ENCODE measurements at regions not wholly inside any gene's neighbourhood (a gene's known extent, or its start where the extent isn't known, plus 50 kb on each side); places are given as distances from the start of the nearest gene placed in this dataset.
"Not testable (repeated sequence)": the region's sequence is repeated elsewhere in the genome, so short reads cannot be mapped to it uniquely, and the experiment has no call there.

- WGBS, 2 donors: 65 to 71% methylated on average over 22 to 37 of the region's 54 CpGs
- ATAC-seq (ENCODE audit: insufficient read depth, low FRiP score); H3K27ac ChIP-seq (ENCODE audit: low read depth in 1 of 2, low read length in 1 of 2); H3K27me3 ChIP-seq (ENCODE audit: control insufficient read depth in 3 of 3, insufficient read depth in 3 of 3, low read length in 2 of 3); H3K9ac ChIP-seq (ENCODE audit: insufficient read depth in 1 of 2, low read length in 2 of 2); H3K4me1 ChIP-seq (ENCODE audit: control insufficient read depth in 5 of 5, insufficient read depth in 5 of 5, low read length in 5 of 5); H3K9me3 ChIP-seq (ENCODE audit: control insufficient read depth in 4 of 4, insufficient read depth in 3 of 4, low read length in 3 of 4); DNase-seq; H3K4me3 ChIP-seq; H3K36me3 ChIP-seq (ENCODE audit: control insufficient read depth in 4 of 4, insufficient read depth in 4 of 4, low read length in 4 of 4): not testable (repeated sequence)
Measured at GRCh38 chr22:10526079-10526478, 5001.9 kb upstream of the OR11H1 start.

DNA sequence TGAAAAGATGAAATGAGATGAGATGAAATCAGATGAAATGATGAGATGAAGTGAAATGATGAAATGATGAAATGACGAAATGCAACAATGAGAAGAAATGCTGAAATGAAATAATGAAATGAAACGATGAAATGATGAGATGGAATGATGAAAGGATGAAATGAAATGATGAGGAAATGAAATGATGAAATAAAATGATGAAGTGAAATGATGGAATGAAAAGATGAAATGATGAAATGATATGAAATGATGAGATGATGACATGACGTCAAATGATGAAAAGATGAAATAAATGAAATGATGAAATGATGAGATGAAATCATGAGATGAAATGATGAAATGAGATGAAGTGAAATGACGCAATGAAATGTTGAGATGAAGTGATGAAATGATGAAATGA, 4996.9 kb upstream of the OR11H1 start:
- WGBS, 2 donors: 20 to 30% methylated on average over 1 to 2 of the region's 4 CpGs
- H3K27me3 ChIP-seq (ENCODE audit: control insufficient read depth in 3 of 3, insufficient read depth in 3 of 3, low read length in 2 of 3); ATAC-seq (ENCODE audit: insufficient read depth, low FRiP score); H3K36me3 ChIP-seq (ENCODE audit: control insufficient read depth in 4 of 4, insufficient read depth in 4 of 4, low read length in 4 of 4); H3K9ac ChIP-seq (ENCODE audit: insufficient read depth in 1 of 2, low read length in 2 of 2); H3K9me3 ChIP-seq (ENCODE audit: control insufficient read depth in 4 of 4, insufficient read depth in 3 of 4, low read length in 3 of 4); DNase-seq; H3K27ac ChIP-seq (ENCODE audit: low read depth in 1 of 2, low read length in 1 of 2); H3K4me3 ChIP-seq; H3K4me1 ChIP-seq (ENCODE audit: control insufficient read depth in 5 of 5, insufficient read depth in 5 of 5, low read length in 5 of 5): not testable (repeated sequence)

GRCh38 chr22:10572531-10572930, 4955.5 kb upstream of the OR11H1 start:
- not testable (repeated sequence) for DNase-seq; H3K36me3 ChIP-seq (ENCODE audit: control insufficient read depth in 4 of 4, insufficient read depth in 4 of 4, low read length in 4 of 4); H3K27ac ChIP-seq (ENCODE audit: low read depth in 1 of 2, low read length in 1 of 2); H3K27me3 ChIP-seq (ENCODE audit: control insufficient read depth in 3 of 3, insufficient read depth in 3 of 3, low read length in 2 of 3); H3K4me1 ChIP-seq (ENCODE audit: control insufficient read depth in 5 of 5, insufficient read depth in 5 of 5, low read length in 5 of 5); H3K9me3 ChIP-seq (ENCODE audit: control insufficient read depth in 4 of 4, insufficient read depth in 3 of 4, low read length in 3 of 4); H3K9ac ChIP-seq (ENCODE audit: insufficient read depth in 1 of 2, low read length in 2 of 2); H3K4me3 ChIP-seq; ATAC-seq (ENCODE audit: insufficient read depth, low FRiP score)
- 69 to 71% methylated on average over 10 to 42 of the region's 42 CpGs for WGBS, 2 donors

DNA sequence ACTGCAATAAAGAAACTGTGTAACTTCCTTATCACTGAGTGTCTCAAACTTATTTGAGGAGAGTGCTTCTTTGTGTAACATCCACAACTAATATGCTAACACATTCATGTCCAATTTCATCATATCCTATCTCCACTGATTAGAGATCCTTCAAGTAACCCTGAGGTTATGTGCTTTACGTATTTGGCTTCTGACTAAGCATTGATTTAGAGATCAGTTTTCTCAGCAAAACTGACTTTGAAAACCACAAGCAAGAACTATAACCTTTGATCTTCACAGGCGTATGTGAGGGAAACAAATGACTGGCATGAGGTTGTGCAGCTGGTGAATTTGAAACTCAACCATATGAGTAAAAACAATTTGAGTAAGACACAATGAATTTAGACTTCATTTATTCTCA, 4926.9 kb upstream of the OR11H1 start:
- not testable (repeated sequence) for H3K9ac ChIP-seq (ENCODE audit: insufficient read depth in 1 of 2, low read length in 2 of 2); H3K4me1 ChIP-seq (ENCODE audit: control insufficient read depth in 5 of 5, insufficient read depth in 5 of 5, low read length in 5 of 5); H3K27me3 ChIP-seq (ENCODE audit: control insufficient read depth in 3 of 3, insufficient read depth in 3 of 3, low read length in 2 of 3); ATAC-seq (ENCODE audit: insufficient read depth, low FRiP score); H3K4me3 ChIP-seq; H3K9me3 ChIP-seq (ENCODE audit: control insufficient read depth in 4 of 4, insufficient read depth in 3 of 4, low read length in 3 of 4); DNase-seq; H3K36me3 ChIP-seq (ENCODE audit: control insufficient read depth in 4 of 4, insufficient read depth in 4 of 4, low read length in 4 of 4); H3K27ac ChIP-seq (ENCODE audit: low read depth in 1 of 2, low read length in 1 of 2)
- no CpG with 5 or more reads among the region's 2 CpGs for WGBS, 2 donors

DNA sequence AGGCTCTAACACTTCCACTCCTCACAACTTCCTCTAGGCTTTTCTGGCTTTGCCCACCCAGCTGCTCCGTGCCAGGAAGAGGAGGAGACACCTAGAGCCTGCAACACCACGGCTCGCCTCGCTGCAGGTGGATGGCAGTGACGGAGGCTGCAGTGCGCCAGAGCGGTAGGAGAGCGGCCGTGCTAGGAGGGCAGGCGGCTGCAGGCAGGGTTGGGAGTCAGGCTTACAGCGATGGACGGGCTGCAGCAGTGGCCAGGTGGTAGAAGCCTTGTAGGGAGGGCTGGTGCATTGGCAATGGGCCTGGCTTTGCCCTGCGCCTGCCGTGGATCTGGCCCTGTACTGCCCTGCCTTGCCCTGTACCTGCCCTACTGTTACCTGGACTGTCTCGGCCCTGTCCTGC, 4896.0 kb upstream of the OR11H1 start:
- H3K36me3 ChIP-seq (ENCODE audit: control insufficient read depth in 4 of 4, insufficient read depth in 4 of 4, low read length in 4 of 4); ATAC-seq (ENCODE audit: insufficient read depth, low FRiP score): not testable (repeated sequence)
- WGBS, 2 donors: no CpG with 5 or more reads among the region's 15 CpGs

DNA sequence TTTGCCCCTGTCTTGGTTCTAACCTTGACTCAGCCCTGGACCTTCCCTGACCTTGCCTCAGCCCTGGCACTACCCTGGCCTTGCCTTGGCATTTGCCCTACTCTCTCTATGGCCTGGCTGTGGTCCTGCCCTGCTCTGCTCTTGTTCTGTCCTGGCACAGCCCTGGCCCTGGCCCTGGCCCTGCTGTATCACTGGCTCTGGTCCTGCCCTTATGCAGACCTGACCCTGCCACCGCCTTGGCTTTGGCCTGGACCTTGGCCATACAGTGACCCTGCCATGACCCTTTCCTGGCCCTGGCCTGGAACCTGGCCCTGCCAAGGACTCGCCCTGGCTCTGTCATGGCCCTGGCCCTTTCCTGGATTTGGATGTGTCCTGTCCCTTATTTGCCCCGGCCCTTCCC, 4892.7 kb upstream of the OR11H1 start:
- not testable (repeated sequence) for H3K27me3 ChIP-seq (ENCODE audit: control insufficient read depth in 3 of 3, insufficient read depth in 3 of 3, low read length in 2 of 3); H3K9me3 ChIP-seq (ENCODE audit: control insufficient read depth in 4 of 4, insufficient read depth in 3 of 4, low read length in 3 of 4); H3K4me1 ChIP-seq (ENCODE audit: control insufficient read depth in 5 of 5, insufficient read depth in 5 of 5, low read length in 5 of 5); H3K27ac ChIP-seq (ENCODE audit: low read depth in 1 of 2, low read length in 1 of 2); H3K9ac ChIP-seq (ENCODE audit: insufficient read depth in 1 of 2, low read length in 2 of 2); H3K4me3 ChIP-seq; ATAC-seq (ENCODE audit: insufficient read depth, low FRiP score); H3K36me3 ChIP-seq (ENCODE audit: control insufficient read depth in 4 of 4, insufficient read depth in 4 of 4, low read length in 4 of 4); DNase-seq
- WGBS, 2 donors: 50% methylated on average over 1 of the region's 3 CpGs; no CpG with 5 or more reads in 1 of the 2 donors

More for the DNA sequence above, 4896.0 kb upstream of the OR11H1 start:
- H3K9ac ChIP-seq (ENCODE audit: insufficient read depth in 1 of 2, low read length in 2 of 2); H3K4me3 ChIP-seq; H3K4me1 ChIP-seq (ENCODE audit: control insufficient read depth in 5 of 5, insufficient read depth in 5 of 5, low read length in 5 of 5); H3K9me3 ChIP-seq (ENCODE audit: control insufficient read depth in 4 of 4, insufficient read depth in 3 of 4, low read length in 3 of 4); H3K27me3 ChIP-seq (ENCODE audit: control insufficient read depth in 3 of 3, insufficient read depth in 3 of 3, low read length in 2 of 3); DNase-seq; H3K27ac ChIP-seq (ENCODE audit: low read depth in 1 of 2, low read length in 1 of 2): not testable (repeated sequence)

DNA sequence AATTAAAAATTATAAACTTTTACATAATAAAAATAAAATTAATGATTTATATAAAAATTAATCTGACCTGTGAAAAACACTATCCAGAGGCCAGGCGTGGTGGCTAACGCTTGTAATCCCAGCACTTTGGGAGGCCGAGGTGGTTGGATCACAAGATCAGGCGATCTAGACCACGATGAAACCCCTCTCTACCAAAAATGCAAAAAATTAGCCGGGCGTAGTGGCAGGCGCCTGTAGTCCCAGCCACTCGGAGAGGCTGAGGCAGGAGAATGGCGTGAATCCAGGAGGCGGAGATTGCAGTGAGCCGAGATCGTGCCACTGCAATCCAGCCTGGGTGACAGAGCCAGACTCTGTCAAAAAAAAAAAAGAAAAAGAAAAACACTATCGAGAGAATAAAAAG, 4865.2 kb upstream of the OR11H1 start:
- H3K27me3 ChIP-seq (ENCODE audit: control insufficient read depth in 3 of 3, insufficient read depth in 3 of 3, low read length in 2 of 3); H3K27ac ChIP-seq (ENCODE audit: low read depth in 1 of 2, low read length in 1 of 2); DNase-seq; H3K9ac ChIP-seq (ENCODE audit: insufficient read depth in 1 of 2, low read length in 2 of 2); H3K9me3 ChIP-seq (ENCODE audit: control insufficient read depth in 4 of 4, insufficient read depth in 3 of 4, low read length in 3 of 4); H3K36me3 ChIP-seq (ENCODE audit: control insufficient read depth in 4 of 4, insufficient read depth in 4 of 4, low read length in 4 of 4); H3K4me3 ChIP-seq; H3K4me1 ChIP-seq (ENCODE audit: control insufficient read depth in 5 of 5, insufficient read depth in 5 of 5, low read length in 5 of 5); ATAC-seq (ENCODE audit: insufficient read depth, low FRiP score): not testable (repeated sequence)
- 75 to 77% methylated on average over 13 to 14 of the region's 14 CpGs for WGBS, 2 donors

- H3K9ac ChIP-seq (ENCODE audit: insufficient read depth in 1 of 2, low read length in 2 of 2); ATAC-seq (ENCODE audit: insufficient read depth, low FRiP score); H3K36me3 ChIP-seq (ENCODE audit: control insufficient read depth in 4 of 4, insufficient read depth in 4 of 4, low read length in 4 of 4); H3K4me3 ChIP-seq; H3K27me3 ChIP-seq (ENCODE audit: control insufficient read depth in 3 of 3, insufficient read depth in 3 of 3, low read length in 2 of 3); H3K27ac ChIP-seq (ENCODE audit: low read depth in 1 of 2, low read length in 1 of 2); H3K4me1 ChIP-seq (ENCODE audit: control insufficient read depth in 5 of 5, insufficient read depth in 5 of 5, low read length in 5 of 5); DNase-seq; H3K9me3 ChIP-seq (ENCODE audit: control insufficient read depth in 4 of 4, insufficient read depth in 3 of 4, low read length in 3 of 4): not testable (repeated sequence)
- WGBS, 2 donors: 26% methylated on average over 6 of the region's 6 CpGs
Measured at GRCh38 chr22:10673065-10673464, 4854.9 kb upstream of the OR11H1 start.

DNA sequence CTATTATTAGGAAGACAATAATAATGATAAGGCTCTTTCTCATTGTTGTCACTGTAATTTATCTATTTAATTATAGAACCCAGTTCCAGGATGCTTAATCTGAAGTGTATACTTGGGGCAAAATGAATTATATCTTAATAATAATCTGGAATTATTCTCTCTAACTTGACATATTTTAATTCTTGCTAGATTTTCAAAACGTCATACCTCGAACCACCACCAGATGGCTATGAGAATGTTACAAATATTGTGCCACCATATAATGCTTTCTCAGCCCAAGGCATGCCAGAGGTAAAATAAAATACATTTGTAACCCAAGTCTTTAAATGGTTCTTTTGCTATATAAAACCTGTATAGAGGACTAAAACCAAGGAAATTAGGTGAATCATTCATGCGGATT, 4849.3 kb upstream of the OR11H1 start:
- not testable (repeated sequence) for H3K9me3 ChIP-seq (ENCODE audit: control insufficient read depth in 4 of 4, insufficient read depth in 3 of 4, low read length in 3 of 4); H3K27ac ChIP-seq (ENCODE audit: low read depth in 1 of 2, low read length in 1 of 2); H3K4me3 ChIP-seq; H3K36me3 ChIP-seq (ENCODE audit: control insufficient read depth in 4 of 4, insufficient read depth in 4 of 4, low read length in 4 of 4); H3K4me1 ChIP-seq (ENCODE audit: control insufficient read depth in 5 of 5, insufficient read depth in 5 of 5, low read length in 5 of 5); ATAC-seq (ENCODE audit: insufficient read depth, low FRiP score); DNase-seq; H3K9ac ChIP-seq (ENCODE audit: insufficient read depth in 1 of 2, low read length in 2 of 2); H3K27me3 ChIP-seq (ENCODE audit: control insufficient read depth in 3 of 3, insufficient read depth in 3 of 3, low read length in 2 of 3)
- 18 to 21% methylated on average over 3 of the region's 3 CpGs for WGBS, 2 donors
